GM19193 (cell line): ENCODE measurements at regions not wholly inside any gene's neighbourhood (a gene's known extent, or its start where the extent isn't known, plus 50 kb on each side); places are given as distances from the start of the nearest gene placed in this dataset.

Experiments used
- POLR2A ChIP-seq: IDR thresholded peaks from 4 replicates; pipeline ENCODE4 v1.6.1; 2011; ENCODE audit not compliant: insufficient read depth, insufficient read length; ENCODE audit errors: extremely low read depth

DNA sequence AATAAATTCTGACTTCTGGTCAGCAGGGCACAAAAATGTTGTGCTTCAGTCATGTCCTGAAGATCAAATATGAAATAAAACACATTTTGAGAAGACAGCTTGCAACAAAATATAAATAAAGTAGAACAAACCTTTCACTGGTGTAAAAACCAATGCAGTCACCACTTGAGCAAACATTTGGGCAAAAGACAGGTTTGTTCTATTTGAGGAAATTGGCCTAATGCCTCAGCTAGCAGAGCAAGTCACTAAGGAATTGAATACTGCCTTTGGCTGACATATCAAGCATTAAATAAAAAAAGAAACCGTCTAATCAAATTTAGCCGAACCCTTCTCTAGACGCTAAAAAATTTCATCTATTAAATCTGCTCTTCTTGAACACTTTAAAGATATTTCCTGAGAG lies 475.4 kb upstream of the CNTN3 start:
- no peak for TF ChIP-seq POLR2A

DNA sequence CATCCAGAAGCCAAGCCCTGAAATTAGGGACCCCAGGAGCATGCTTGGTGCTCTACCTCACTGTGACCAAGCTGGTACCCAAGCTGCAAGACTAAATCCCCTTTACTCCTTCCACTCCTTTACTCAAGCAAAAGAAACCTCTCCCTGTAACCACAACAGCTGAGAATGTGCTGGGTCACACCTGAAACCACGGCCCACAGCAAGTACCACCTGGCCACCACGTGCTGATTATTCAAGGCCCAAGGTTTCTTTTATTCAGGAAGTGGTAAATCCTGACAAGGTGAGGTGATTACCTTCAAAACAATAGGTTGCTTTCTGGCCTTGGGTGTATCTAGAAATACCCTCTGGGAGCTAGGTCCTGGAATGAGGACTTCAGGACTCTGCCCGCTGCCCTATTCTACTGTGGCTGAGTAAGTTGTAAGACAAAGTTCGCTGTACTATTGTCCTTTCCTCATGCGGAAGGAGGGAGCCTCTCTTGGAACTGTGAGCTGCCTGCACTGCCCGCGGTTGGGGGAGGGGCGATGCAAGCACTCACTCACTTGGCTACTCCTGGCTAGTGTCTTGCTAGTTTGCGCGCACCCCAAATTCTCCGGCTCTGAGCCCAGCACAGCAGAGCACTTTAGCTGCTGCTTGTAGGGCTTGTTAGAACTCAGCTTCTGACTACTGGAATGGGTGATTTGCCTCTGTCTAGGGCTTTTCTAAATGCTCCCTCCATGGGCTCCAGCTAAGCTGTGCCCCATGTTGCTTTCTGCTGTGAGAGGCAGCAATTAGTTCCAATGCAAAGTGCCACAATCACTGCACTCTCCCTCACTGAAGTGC lies 487.1 kb upstream of the CNTN3 start:
- TF ChIP-seq POLR2A, result no peak

DNA sequence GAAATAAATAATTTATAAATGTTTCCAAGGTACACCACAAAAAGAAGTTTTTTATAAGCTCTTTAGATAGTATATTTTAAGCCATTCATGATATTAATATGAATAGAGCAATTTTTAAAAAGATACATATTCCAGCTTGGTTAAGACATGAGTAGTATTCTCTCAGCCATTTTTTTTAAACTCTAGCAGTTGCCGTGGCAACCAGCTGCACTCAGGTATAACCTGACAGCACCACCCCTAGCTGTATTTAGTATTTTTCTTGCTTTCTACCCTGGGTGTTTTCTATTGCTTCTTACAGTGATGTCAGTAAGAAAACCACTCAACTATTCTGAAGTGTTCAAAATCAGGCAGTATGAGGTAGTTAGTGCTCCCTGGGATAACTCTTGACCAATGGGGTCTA lies 496.3 kb upstream of the CNTN3 start:
- no peak for TF ChIP-seq POLR2A

DNA sequence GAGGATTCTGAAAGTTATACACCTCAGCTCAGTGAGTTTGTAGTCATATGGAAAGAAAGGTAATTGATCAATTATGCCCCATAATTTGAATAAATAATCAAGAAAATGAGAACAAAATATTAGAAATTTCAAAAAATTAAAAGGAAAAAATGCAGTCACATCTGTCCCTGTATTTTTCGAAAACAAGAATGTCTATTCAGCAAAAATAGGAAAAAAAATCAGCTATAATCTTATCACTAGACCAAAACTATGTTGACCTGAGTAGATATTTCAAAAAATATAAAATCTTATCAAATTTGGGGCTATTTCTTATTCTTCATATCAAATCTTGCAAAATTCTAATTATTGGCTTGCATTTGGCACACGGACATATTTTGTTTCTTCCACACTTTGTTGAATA lies 501.2 kb upstream of the CNTN3 start:
- TF ChIP-seq POLR2A, result no peak

DNA sequence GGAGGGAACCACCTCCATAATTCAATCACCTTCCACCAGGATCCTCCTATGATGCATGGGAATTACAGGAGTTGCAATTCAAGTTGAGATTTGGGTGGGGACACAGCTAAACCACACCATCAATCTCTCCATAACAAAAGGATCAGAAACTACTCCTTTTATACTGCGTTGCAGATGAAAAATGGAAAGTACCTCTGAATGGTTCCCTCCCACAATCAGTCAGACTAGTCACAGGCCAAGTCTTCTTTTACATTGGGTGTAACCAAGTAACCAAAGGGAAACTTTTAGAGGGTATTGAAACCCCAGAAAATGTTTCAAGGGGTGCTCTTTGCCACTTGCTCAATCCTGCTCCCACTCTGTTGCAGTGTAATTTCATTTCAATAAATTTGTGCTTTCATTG lies 504.3 kb upstream of the CNTN3 start:
- no peak for TF ChIP-seq POLR2A

DNA sequence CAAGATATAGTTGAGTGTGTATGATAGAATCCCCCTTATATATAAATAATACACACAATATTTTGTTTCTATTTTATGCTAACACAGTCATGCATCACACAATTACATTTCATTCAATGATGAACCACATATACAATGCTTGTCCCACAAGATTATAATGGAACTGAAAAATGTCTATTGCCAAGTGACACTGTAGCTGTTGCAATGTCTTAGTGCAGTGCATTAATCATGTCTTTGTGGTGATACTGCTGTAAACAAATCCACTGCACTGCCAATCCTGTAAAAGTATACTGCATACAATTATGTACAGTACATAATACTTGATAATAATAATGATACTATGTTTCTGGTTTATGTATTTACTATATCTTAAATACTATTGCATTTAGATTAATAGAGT lies 512.1 kb upstream of the CNTN3 start:
- TF ChIP-seq POLR2A, result no peak

DNA sequence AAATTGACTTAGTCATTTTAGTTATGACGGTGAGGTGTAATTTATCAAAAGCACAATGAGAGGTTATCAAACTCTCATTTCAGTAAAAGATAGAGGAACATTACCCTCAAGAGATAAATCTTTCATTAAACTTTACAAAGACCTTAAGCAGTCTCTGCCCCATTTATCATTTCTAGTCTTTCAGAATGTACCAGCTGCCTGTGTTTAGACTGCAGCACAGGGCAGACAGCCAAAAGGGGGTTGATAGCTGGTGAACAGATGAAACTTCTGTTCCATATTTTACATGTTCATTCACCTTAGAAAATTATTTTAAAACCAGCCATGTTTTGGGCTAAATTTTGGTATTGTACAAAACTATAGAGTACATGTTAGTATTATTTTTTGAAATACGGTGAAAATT lies 514.6 kb upstream of the CNTN3 start:
- TF ChIP-seq POLR2A, result no peak

DNA sequence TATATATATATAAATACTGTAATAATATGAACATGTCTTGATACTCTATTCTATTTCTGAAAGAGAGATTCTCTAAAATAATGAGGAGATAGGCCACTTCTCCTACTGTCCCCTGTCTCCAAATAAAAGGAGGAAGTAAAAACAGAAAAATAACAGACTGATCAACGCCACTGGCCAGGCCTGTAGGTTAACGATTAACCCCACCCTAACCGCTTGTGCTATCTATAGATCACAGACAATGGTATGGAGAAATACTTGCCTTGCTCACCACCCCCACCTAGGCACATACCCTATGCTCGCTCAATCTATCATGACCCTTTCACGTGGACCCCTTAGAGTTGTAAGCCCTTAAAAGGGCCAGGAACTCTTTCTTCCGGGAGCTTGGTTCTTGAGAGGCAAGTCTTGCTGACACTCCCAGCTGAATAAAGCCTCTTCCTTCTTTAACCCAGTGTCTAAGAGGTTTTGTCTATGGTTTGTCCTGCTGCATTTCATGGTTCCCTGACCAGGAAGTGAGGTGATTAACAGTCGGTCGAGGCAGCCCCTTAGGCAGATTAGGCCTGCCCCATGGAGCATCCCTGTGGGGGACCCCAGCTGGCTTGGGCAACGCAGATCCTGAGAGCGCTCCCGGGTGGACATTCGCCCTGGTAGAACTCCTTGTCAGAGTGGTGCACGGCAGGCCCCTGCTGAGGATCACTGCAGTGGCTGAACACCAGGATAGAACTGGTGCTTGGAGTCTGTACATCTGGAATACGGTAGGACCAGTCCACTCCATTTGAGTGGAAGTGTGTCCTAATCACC lies 521.8 kb upstream of the CNTN3 start:
- no peak for TF ChIP-seq POLR2A

DNA sequence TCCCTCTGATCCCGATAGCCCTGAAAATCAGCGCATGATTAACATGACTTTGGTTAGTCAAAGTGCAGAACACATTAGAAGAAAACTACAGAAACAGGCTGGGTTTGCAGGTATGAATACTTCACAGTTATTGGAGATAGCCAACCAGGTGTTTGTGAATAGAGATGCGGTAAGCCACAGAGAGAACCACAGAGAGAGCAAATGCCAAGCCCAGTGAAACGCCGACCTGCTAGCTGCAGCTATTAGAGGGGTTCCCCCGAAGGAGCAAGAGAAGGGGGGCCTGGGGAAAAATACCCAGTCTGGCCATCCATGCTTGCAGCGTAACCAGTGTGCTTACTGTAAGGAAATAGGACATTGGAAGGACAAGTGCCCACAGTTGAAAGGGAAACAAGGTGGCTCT lies 523.9 kb upstream of the CNTN3 start:
- TF ChIP-seq POLR2A, result no peak

DNA sequence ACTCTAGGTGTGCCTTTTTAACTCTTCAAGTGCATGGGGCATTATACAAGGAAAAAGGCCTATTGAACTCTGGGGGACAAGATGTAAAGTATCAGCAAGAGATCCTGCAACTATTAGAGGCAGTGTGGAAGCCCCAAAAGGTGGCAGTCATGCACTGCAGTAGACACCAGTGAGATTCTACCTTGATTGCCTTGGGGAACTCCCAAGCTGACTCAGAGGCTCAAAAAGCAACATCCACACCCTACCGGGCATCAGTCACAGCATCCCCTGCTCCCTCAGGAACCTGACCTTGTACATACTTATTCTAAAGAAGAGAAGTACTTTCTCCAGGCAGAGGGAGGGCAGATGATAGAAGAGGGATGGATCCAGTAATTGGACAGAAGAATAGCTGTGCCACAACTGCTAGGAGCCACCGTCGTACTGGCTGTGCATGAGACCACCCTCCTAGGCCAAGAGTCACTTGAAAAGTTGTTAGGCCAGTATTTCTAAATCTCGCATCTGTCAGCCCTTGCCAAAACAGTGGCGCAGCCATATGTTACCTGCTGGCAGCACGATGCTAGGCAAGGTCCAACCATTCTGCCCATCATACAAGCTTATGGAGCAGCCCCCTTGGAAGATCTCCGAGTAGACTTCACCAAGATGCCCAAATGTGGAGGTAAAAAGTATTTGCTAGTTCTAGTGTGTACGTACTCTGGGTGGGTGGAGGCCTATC lies 523.1 kb upstream of the FRG2C start:
- no peak for TF ChIP-seq POLR2A

DNA sequence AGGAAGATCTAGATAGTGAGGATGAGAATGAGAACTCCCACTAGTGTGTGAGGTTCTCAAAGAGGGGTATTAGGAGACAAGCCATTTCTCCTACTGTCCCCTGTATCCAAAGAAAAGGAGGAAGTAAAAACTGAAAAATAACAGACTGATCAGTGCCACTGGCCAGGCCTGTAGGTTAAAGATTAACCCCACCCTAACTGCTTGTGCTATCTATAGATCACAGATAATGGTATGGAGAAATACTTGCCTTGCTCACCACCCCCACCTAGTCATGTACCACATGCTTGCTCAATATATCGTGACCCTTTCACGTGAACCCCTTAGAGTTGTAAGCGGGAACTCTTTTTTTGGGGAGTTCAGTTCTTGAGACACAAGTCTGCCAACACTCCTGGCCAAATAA lies 519.7 kb upstream of the FRG2C start:
- TF ChIP-seq POLR2A, result no peak

DNA sequence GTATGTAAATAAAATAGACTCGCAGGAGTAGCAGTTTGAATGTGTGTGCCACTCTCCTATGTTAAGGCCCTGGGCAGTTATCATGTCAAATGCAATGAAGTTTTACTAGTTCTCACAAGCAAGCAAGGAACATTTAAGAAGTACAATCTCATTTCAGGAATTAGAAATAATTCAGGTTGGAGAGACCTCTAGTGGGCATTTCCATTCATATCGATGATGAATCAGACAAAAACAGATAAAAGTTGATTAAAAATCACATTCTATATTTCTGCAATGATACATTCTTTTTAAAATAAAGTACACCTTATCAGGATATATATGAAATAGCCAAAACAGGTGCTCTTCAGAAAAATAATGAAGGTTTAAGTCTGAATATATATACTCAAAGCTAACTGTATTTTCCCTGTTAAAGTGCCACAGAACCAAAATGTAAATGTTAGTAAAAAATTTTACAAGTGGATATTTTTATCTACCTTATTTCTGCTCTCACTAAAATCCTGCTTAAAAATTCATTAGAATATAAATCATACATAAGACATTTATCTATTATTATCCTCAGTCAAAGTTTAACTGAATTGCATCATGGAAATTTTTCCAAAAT lies 492.4 kb upstream of the FRG2C start:
- no peak for TF ChIP-seq POLR2A

DNA sequence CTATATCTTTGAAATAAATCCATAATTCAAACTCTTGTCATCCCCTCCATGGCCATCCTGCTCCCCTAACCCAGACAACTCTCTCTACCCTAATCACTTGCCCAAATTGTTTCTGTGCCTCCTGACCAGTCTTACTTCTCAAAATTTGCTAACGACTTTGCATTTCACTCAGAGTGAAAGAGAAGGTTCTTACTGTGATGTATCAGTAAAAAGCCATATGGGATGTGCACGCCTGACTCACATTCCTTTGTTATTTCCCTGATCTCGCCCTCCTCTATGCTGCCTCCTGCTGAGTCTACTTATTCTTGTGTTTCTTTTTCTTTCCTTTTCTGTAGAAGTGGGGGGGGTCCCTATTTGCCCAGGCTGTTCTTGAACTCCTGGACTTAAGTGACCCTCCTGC lies 487.2 kb upstream of the FRG2C start:
- TF ChIP-seq POLR2A, result no peak

DNA sequence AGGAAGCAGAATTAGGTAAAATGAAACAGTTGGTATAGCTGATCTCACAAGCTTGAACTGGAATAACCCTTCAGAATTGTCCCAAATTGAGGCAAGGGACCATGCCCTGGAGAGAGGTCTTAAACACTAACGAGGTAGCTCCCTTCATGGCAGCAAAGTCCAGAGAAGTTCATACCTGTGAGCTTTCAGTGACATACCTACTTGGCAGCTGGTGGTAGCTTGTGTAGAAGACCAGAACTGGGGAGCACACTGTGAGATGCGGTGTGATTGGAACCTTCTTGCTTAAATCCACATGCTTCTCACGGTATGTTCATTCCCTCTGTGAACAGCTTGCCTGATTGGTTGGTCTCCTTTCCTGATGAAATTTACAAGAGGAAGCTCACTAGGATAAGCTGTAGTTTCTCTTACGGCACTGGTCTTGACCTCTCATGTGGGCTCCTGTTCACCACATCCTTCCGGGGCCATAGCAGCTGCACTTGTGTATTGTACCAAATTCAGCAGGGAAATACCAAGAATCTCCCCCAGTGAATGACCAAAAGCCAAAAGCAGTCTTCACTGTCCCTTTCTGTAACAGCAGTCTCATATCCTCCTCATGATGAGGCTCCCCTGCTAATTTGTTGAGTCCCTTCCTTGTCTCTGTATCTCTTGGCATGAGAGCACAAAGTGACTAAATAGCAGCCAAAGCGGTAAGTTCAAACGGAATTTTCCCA lies 483.7 kb upstream of the FRG2C start:
- TF ChIP-seq POLR2A, result no peak

DNA sequence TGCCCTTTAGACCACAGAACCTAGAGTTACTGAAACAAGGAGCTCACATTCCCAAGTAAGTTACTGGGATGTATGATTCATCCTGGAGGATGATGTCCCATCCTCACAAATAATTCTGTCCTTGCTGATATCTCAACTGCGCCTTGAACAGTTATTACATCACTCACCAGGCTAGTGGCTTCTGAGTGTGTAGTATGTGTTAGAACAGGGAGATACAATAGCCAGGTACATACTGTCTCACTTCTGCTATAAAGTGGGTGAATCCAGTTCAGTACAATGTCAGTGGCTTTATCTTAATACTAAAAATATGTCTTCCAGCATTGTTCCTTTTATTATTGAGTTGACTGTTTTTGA lies 483.2 kb upstream of the FRG2C start:
- no peak for TF ChIP-seq POLR2A
